ENCODE measurements at regions not wholly inside any gene's neighbourhood (a gene's known extent, or its start where the extent isn't known, plus 50 kb on each side); places are given as distances from the start of the nearest gene placed in this dataset.

DNA sequence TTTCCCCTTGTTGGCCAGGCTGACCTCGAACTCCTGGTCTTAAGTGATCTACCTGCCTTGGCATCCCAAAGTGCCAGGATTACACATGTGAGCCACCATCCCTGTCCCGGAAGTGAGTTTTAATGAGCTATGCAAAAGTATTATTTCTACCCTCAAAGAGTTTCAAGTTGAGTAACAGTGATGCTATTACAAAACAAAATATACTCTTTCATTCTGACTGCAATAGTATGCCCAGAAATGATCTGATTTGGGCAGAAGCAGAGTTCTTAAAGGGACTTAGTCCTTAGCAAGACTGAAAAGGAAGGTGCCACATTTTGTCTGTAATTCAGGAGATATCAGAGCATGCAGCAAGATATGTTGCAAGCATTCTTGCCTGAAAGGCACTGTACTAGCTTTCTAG, 375.4 kb downstream of the NUF2 start:
- no peak overlapping the region for H3K4me2 ChIP-seq (ENCODE audit: low read length)
- DNase-seq (ENCODE audit: low read depth, low spot score) (no peak), ATAC-seq (no peak)
- no peaks in the 10 kb centered on the region for H4K20me1 ChIP-seq (ENCODE audit: insufficient read depth)
- no peak overlapping the region for H3K4me3 ChIP-seq (replicated peaks in 1 of 2; ENCODE audit: low read depth in 1 of 2, low read length in 2 of 2)
- intact Hi-C loops (cut with micrococcal nuclease) = no loop called here
- no TSS peak for BruUV-seq (replicated peaks)
- H3K36me3 ChIP-seq (ENCODE audit: control insufficient read depth in 1 of 2, insufficient read depth in 2 of 2, low read length in 2 of 2) = no peaks in the 10 kb centered on the region
- H3K27ac ChIP-seq (ENCODE audit: low read depth, low read length) = no peak overlapping the region
- H3K9me3 ChIP-seq (ENCODE audit: control insufficient read depth in 1 of 2, insufficient read depth in 1 of 2, low read depth in 1 of 2, low read length in 2 of 2) = no peaks in the 10 kb centered on the region
- H2AFZ ChIP-seq (ENCODE audit: low read depth, low read length, poor library complexity, severe bottlenecking) = no peak overlapping the region
- H3K79me2 ChIP-seq (ENCODE audit: insufficient read depth, low read length) = no peaks in the 10 kb centered on the region
- ChIA-PET RAD21 (ENCODE audit: low non-redundant PET in 1 of 2, low total read pairs in 2 of 2, uncharacterized antibody in 2 of 2, unreplicated experiment in 2 of 2) (no interaction called here), CTCF (no interaction called here), POLR2A (no interaction called here)
- TF ChIP-seq CEBPB (IDR thresholded peaks at IDR 0.05; ENCODE audit: low read depth) (no peak), FOSL1 (IDR thresholded peaks at IDR 0.05; ENCODE audit: low read depth) (no peak), EZH2 (IDR thresholded peaks at IDR 0.05) (no peak), SRF (IDR thresholded peaks at IDR 0.05; ENCODE audit: low read depth) (no peak), CBX3 (IDR thresholded peaks at IDR 0.05; ENCODE audit: low read depth) (no peak), EGR1 (IDR thresholded peaks at IDR 0.05; ENCODE audit: low read depth) (no peak), POLR2AphosphoS5 (IDR thresholded peaks at IDR 0.05; ENCODE audit: low read depth, low read length) (no peak), RAD21 (IDR thresholded peaks at IDR 0.05; ENCODE audit: low read depth) (no peak)
- TF ChIP-seq, protein P1, sequence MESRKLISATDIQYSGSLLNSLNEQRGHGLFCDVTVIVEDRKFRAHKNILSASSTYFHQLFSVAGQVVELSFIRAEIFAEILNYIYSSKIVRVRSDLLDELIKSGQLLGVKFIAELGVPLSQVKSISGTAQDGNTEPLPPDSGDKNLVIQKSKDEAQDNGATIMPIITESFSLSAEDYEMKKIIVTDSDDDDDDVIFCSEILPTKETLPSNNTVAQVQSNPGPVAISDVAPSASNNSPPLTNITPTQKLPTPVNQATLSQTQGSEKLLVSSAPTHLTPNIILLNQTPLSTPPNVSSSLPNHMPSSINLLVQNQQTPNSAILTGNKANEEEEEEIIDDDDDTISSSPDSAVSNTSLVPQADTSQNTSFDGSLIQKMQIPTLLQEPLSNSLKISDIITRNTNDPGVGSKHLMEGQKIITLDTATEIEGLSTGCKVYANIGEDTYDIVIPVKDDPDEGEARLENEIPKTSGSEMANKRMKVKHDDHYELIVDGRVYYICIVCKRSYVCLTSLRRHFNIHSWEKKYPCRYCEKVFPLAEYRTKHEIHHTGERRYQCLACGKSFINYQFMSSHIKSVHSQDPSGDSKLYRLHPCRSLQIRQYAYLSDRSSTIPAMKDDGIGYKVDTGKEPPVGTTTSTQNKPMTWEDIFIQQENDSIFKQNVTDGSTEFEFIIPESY (IDR thresholded peaks at IDR 0.05; ENCODE audit: extremely low read depth, insufficient replicate concordance, low read length) = no peak
- TF ChIP-seq, protein P2, sequence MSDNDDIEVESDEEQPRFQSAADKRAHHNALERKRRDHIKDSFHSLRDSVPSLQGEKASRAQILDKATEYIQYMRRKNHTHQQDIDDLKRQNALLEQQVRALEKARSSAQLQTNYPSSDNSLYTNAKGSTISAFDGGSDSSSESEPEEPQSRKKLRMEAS (IDR thresholded peaks at IDR 0.05) = no peak
- TF ChIP-seq, protein P3, sequence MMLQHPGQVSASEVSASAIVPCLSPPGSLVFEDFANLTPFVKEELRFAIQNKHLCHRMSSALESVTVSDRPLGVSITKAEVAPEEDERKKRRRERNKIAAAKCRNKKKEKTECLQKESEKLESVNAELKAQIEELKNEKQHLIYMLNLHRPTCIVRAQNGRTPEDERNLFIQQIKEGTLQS (IDR thresholded peaks at IDR 0.05) = no peak
- no peaks in the 10 kb centered on the region for H3K9me2 ChIP-seq (ENCODE audit: insufficient read depth)
- H3K9ac ChIP-seq (ENCODE audit: low read length) = no peak overlapping the region
- H3K4me1 ChIP-seq (ENCODE audit: control insufficient read depth in 1 of 2, insufficient read depth in 2 of 2, low read length in 2 of 2) = no peaks in the 10 kb centered on the region
- H3K27me3 ChIP-seq (ENCODE audit: insufficient read depth, low read length) = no peaks in the 10 kb centered on the region

Data from HCT116 (cell line).